HCT116 (cell line): ENCODE measurements at regions not wholly inside any gene's neighbourhood (a gene's known extent, or its start where the extent isn't known, plus 50 kb on each side); places are given as distances from the start of the nearest gene placed in this dataset.

Source experiments
- ATAC-seq: fragments of 200-7000 bp; cut with Tn5 transposase; 2 replicates; pipeline ENCODE4 v1.9.1; 2020; ENCODE audit warnings: mild to moderate bottlenecking, moderate library complexity
- BruUV-seq: library from RNA; stranded (reverse); fragments of 400-500 nt; replicated peaks from 2 replicates; lab custom pipeline; 2021; lab: Mats Ljungman, UMichigan
- CTCF ChIA-PET: fragments of 300-600 bp; sonication (Branson Sonifier 250); formaldehyde crosslinking; loops from one replicate; lab custom pipeline; 2021; ENCODE audit warnings: antibody characterized with exemption; lab: Charles Lee
- POLR2A ChIA-PET: fragments of 300-600, 350-600 bp; sonication (Branson Sonifier 250); formaldehyde crosslinking; loops from one replicate; lab custom pipeline; 2021; ENCODE audit warnings: antibody characterized with exemption; lab: Charles Lee
- RAD21 ChIA-PET, 2 experiments: fragments of 300-600 bp; sonication (Branson Sonifier 250); formaldehyde crosslinking; loops; one replicate each; lab custom pipeline; 2023; ENCODE audit warnings: low total read pairs in 2 of 2; ENCODE audit not compliant: uncharacterized antibody in 2 of 2, unreplicated experiment in 2 of 2, low non-redundant PET in 1 of 2; lab: Charles Lee
- DNase-seq: peaks from one replicate; pipeline ENCODE4 v3.0.0-alpha.2; 2010; ENCODE audit warnings: low read depth, low spot score
- H2AFZ ChIP-seq: fragments of 200-600 bp; shearing (Covaris generic), sonication (generic); 2 replicates; pipeline ENCODE4 v1.6.1; 2017; ENCODE audit warnings: low read depth, mixed run types, mixed read lengths, antibody characterized with exemption, low read length; ENCODE audit not compliant: poor library complexity, severe bottlenecking
- H3K27ac ChIP-seq: 2 replicates; pipeline ENCODE4 v1.5.1; 2012; ENCODE audit warnings: low read depth, low read length
- H3K27me3 ChIP-seq: fragments of 200-600 bp; sonication (generic); 2 replicates; pipeline ENCODE4 v1.6.1; 2016; ENCODE audit warnings: mixed run types, low read length, mixed read lengths; ENCODE audit not compliant: insufficient read depth
- H3K36me3 ChIP-seq, 2 experiments: fragments of 200-500 bp in 1 of 2; fragments of 200-600 bp in 1 of 2; sonication (Bioruptor generic) in 1 of 2; sonication (generic) in 1 of 2; 2 replicates each; pipeline versions ENCODE4 v1.5.1 to v1.6.1; 2014 to 2016; ENCODE audit warnings: low read length in 2 of 2, inconsistent platforms in 1 of 2, mixed read lengths in 1 of 2, mixed run types in 1 of 2; ENCODE audit not compliant: insufficient read depth in 2 of 2, control insufficient read depth in 1 of 2
- H3K4me1 ChIP-seq, 2 experiments: fragments of 200-600 bp in 1 of 2; sonication (generic) in 1 of 2; 2 replicates each; pipeline versions ENCODE4 v1.5.1 to v1.6.1; 2012 to 2017; ENCODE audit warnings: low read length in 2 of 2, inconsistent platforms in 1 of 2, mild to moderate bottlenecking in 1 of 2, mixed read lengths in 1 of 2, mixed run types in 1 of 2, moderate library complexity in 1 of 2; ENCODE audit not compliant: insufficient read depth in 2 of 2, control insufficient read depth in 1 of 2
- H3K4me2 ChIP-seq: fragments of 200-600 bp; sonication (generic); 2 replicates; pipeline ENCODE4 v1.6.1; 2017; ENCODE audit warnings: mixed run types, low read length, mixed read lengths
- H3K4me3 ChIP-seq, 2 experiments: fragments of 200-600 bp in 1 of 2; sonication (generic) in 1 of 2; replicated peaks in 1 of 2; 2 replicates each; pipeline ENCODE4 v1.5.1; 2011 to 2016; ENCODE audit warnings: low read length in 2 of 2, control low read depth in 1 of 2, low read depth in 1 of 2, mild to moderate bottlenecking in 1 of 2, mixed read lengths in 1 of 2, mixed run types in 1 of 2
- H3K79me2 ChIP-seq: fragments of 200-600 bp; sonication (generic); 2 replicates; pipeline ENCODE4 v1.6.1; 2017; ENCODE audit warnings: mild to moderate bottlenecking, mixed run types, low read length, moderate library complexity, mixed read lengths; ENCODE audit not compliant: insufficient read depth
- H3K9ac ChIP-seq: fragments of 200-600 bp; sonication (generic); 2 replicates; pipeline ENCODE4 v1.6.1; 2016; ENCODE audit warnings: low read length, mixed read lengths
- H3K9me2 ChIP-seq: fragments of 200-600 bp; sonication (generic), shearing (Covaris generic); 2 replicates; pipeline ENCODE4 v1.6.1; 2017; ENCODE audit warnings: mixed run types, mild to moderate bottlenecking, moderate library complexity; ENCODE audit not compliant: insufficient read depth
- H3K9me3 ChIP-seq, 2 experiments: fragments of 200-500 bp in 1 of 2; fragments of 200-600 bp in 1 of 2; sonication (Bioruptor generic) in 1 of 2; sonication (generic) in 1 of 2; 2 replicates each; pipeline ENCODE4 v1.6.1; 2014 to 2017; ENCODE audit warnings: low read length in 2 of 2, mixed read lengths in 2 of 2, inconsistent platforms in 1 of 2, low read depth in 1 of 2, mild to moderate bottlenecking in 1 of 2, mixed run types in 1 of 2, moderate library complexity in 1 of 2; ENCODE audit not compliant: control insufficient read depth in 1 of 2, insufficient read depth in 1 of 2
- H4K20me1 ChIP-seq: fragments of 200-600 bp; sonication (generic), shearing (Covaris generic); 2 replicates; pipeline ENCODE4 v1.6.1; 2017; ENCODE audit warnings: mixed run types, mild to moderate bottlenecking, moderate library complexity; ENCODE audit not compliant: insufficient read depth
- CTCF ChIP-seq, 3 experiments: fragments of 200-600 bp in 1 of 3; sonication (generic) in 1 of 3; IDR thresholded peaks in 2 of 3; conservative IDR thresholded peaks in 1 of 3; 2 replicates each; pipeline ENCODE4 v1.5.1; 2012 to 2017; ENCODE audit warnings: low read depth in 2 of 3, low read length in 2 of 3, antibody characterized with exemption in 1 of 3, borderline replicate concordance in 1 of 3, control low read depth in 1 of 3, mild to moderate bottlenecking in 1 of 3, mixed read lengths in 1 of 3, mixed run types in 1 of 3, moderate library complexity in 1 of 3; ENCODE audit not compliant: insufficient read depth in 1 of 3
- EGR1 ChIP-seq: IDR thresholded peaks from 2 replicates; pipeline ENCODE4 v1.6.1; 2012; ENCODE audit warnings: low read depth
- ELF1 ChIP-seq: IDR thresholded peaks from 2 replicates; pipeline ENCODE4 v1.6.1; 2012; ENCODE audit warnings: low read depth, borderline replicate concordance
- POLR2A ChIP-seq: IDR thresholded peaks from 2 replicates; pipeline ENCODE4 v1.7.0; 2011; ENCODE audit warnings: borderline replicate concordance; ENCODE audit not compliant: insufficient read depth, insufficient read length; ENCODE audit errors: extremely low read depth
- RAD21 ChIP-seq: IDR thresholded peaks from 2 replicates; pipeline ENCODE4 v1.6.1; 2012; ENCODE audit warnings: low read depth, mild to moderate bottlenecking
- ZBTB33 ChIP-seq: IDR thresholded peaks from 2 replicates; pipeline ENCODE4 v1.6.1; 2011; ENCODE audit warnings: mild to moderate bottlenecking, low read length, moderate library complexity; ENCODE audit not compliant: insufficient replicate concordance; ENCODE audit errors: extremely low read depth
- intact Hi-C: fragments of 100-400 bp; cut with micrococcal nuclease; formaldehyde crosslinking; loops from 2 replicates; pipeline ENCODE4 v1.10.0; 2022
- TF ChIP-seq, protein P1 (sequence below): IDR thresholded peaks from 2 replicates; pipeline ENCODE4 v1.6.1; 2012

GRCh38 chr7:88450874-88451273 is 144.2 kb upstream of the STEAP4 start:
- Histone ChIP-seq H2AFZ (no peak overlapping the region), H3K9me3 (no peaks in the 10 kb centered on the region), H3K36me3 (no peaks in the 10 kb centered on the region), H3K4me2 (no peak overlapping the region), H3K27ac (no peak overlapping the region), H3K9ac (no peak overlapping the region), H3K4me1 (peaks cover 4 to 9% of the 10 kb centered on the region in 2 experiments; a peak in 3 of 4 replicates), H3K27me3 (no peaks in the 10 kb centered on the region), H4K20me1 (no peaks in the 10 kb centered on the region), H3K4me3 (no peak overlapping the region), H3K9me2 (no peaks in the 10 kb centered on the region), H3K79me2 (no peaks in the 10 kb centered on the region)
- intact Hi-C loops: no loop called here
- ATAC-seq: no peak
- BruUV-seq: no TSS peak
- RAD21 ChIA-PET: no interaction called here
- CTCF ChIA-PET: no interaction called here
- POLR2A ChIA-PET: no interaction called here
- TF ChIP-seq EGR1 (no peak), RAD21 (no peak), CTCF (IDR thresholded peaks at IDR 0.05 in 2 of 3, conservative IDR thresholded peaks at IDR 0.05 in 1 of 3; ENCODE audit: borderline replicate concordance in 1 of 3, insufficient read depth in 1 of 3, low read depth in 2 of 3, low read length in 2 of 3) (no peak), ELF1 (no peak), POLR2A (no peak), ZBTB33 (no peak)
- TF ChIP-seq, protein P1, sequence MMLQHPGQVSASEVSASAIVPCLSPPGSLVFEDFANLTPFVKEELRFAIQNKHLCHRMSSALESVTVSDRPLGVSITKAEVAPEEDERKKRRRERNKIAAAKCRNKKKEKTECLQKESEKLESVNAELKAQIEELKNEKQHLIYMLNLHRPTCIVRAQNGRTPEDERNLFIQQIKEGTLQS: no peak
- TF ChIP-seq, all 23 proteins: peak for 0
- no peak for DNase-seq
